ENCODE measurements at regions not wholly inside any gene's neighbourhood (a gene's known extent, or its start where the extent isn't known, plus 50 kb on each side); places are given as distances from the start of the nearest gene placed in this dataset.

DNA sequence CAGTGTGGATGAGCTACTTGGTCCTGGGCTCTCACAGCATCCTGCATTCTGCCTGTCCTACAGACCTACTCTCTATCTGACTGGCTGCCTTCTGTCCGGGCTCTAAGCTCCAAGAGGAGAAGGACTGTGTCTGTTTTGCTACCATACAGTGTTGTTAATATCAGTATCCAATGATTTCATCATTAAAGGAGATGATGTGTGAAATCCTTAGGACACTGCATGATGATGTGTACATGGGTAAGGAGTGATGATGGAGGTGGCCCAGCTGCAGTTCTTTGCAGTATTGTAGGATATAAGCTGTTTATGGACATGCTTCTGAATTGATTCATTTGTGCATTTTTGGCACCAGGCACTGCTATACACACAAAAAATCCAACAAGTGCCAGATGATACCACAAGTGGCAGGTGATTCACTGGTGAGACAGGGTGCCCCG lies 536.9 kb upstream of the CDH11 start:
- TF ChIP-seq, protein P1, sequence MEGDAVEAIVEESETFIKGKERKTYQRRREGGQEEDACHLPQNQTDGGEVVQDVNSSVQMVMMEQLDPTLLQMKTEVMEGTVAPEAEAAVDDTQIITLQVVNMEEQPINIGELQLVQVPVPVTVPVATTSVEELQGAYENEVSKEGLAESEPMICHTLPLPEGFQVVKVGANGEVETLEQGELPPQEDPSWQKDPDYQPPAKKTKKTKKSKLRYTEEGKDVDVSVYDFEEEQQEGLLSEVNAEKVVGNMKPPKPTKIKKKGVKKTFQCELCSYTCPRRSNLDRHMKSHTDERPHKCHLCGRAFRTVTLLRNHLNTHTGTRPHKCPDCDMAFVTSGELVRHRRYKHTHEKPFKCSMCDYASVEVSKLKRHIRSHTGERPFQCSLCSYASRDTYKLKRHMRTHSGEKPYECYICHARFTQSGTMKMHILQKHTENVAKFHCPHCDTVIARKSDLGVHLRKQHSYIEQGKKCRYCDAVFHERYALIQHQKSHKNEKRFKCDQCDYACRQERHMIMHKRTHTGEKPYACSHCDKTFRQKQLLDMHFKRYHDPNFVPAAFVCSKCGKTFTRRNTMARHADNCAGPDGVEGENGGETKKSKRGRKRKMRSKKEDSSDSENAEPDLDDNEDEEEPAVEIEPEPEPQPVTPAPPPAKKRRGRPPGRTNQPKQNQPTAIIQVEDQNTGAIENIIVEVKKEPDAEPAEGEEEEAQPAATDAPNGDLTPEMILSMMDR (IDR thresholded peaks at IDR 0.05; ENCODE audit: insufficient read depth, low read length), result no peak
- DNase-seq (ENCODE audit: low read depth), result peak; percentile 74
- H3K4me3 ChIP-seq (ENCODE audit: low read depth, low read length), result no peak overlapping the region

DNA sequence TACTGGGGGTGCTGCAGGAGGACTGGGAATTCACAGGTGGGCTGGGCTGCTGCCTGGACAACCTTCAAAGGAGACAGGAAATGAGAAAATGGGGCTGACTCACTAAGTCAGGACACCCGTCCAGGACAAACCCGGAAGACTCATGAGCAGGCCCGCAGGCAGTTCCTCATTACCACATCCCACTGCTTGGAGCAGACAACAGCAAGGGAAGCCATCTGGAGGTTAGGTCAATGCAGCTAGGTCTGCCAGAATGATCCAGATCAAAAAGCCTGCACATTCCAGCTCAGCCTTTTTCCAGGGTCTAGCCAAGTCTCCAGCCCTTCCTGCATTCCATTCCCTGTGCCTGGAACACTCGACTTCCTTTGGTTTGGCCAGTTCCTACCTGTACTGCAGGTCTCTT lies 536.5 kb upstream of the CDH11 start:
- DNase-seq (ENCODE audit: low read depth), result peak; percentile 95
- TF ChIP-seq, protein P1 (IDR thresholded peaks at IDR 0.05; ENCODE audit: insufficient read depth, low read length), result no peak
- no peak overlapping the region for H3K4me3 ChIP-seq (ENCODE audit: low read depth, low read length)

DNA sequence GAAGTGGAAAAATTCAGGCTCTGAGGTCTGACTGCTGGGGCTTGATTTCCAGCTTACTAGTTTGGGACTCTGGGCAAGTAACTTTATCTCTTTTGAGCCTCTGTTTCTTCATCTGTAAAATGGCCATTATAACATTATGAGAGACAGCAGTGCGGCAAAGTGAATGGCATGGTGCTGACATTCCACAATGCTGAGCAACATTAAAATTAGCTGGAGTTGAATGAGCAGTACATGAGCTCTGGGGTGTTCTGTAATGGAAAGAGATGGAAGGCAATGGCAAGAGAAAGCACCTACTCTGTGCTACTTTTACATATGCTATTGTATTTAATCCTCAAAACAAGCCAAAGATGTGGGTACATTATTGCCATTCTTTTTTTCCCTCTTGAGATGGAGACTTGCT lies 535.7 kb upstream of the CDH11 start:
- no peak for DNase-seq (ENCODE audit: low read depth)
- H3K4me3 ChIP-seq (ENCODE audit: low read depth, low read length), result no peak overlapping the region
- TF ChIP-seq, protein P1 (IDR thresholded peaks at IDR 0.05; ENCODE audit: insufficient read depth, low read length), result no peak

DNA sequence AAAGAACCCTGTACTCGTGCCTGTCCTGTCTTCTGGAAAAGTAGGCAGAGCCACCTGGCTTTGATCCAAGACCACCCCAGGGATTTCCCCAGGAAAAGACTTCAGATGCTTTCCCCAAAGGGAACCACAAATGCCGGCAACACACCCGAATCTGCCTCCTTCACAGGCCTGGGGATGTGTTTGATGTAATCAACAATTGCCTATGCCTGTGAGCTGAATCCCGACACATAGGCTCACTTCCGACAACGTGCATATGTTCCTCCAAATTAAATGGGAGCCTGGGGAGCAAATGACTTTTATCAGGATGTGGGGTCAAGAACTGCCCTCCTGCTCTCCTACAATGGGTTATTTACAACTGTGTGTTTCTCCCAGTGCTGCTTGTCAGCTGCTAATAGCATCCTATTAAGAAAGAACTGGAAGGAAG lies 535.2 kb upstream of the CDH11 start:
- H3K4me3 ChIP-seq (ENCODE audit: low read depth, low read length), result no peak overlapping the region
- no peak for DNase-seq (ENCODE audit: low read depth)
- TF ChIP-seq, protein P1 (IDR thresholded peaks at IDR 0.05; ENCODE audit: insufficient read depth, low read length), result no peak

DNA sequence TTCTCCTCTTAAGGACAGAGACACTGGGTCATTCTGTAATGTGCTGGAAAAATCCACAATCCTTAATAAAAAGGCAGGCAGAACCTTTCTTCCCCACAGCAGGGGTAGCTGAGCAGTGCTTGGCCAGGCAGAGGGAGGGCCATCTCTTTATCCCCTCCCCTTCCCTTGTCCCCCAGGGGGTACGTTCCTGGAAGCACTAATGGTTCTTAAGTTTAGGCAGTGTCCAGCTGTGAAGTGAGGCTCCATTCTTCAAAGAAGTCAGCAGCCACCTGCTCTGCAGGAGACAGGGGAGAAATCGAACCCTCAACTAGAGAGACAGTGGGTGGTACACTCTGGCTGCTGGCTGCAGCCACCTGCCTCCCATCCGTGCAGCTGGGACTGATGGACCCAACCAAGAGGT lies 533.9 kb upstream of the CDH11 start:
- H3K4me3 ChIP-seq (ENCODE audit: low read depth, low read length), result no peak overlapping the region
- no peak for DNase-seq (ENCODE audit: low read depth)
- TF ChIP-seq, protein P1 (IDR thresholded peaks at IDR 0.05; ENCODE audit: insufficient read depth, low read length), result no peak

DNA sequence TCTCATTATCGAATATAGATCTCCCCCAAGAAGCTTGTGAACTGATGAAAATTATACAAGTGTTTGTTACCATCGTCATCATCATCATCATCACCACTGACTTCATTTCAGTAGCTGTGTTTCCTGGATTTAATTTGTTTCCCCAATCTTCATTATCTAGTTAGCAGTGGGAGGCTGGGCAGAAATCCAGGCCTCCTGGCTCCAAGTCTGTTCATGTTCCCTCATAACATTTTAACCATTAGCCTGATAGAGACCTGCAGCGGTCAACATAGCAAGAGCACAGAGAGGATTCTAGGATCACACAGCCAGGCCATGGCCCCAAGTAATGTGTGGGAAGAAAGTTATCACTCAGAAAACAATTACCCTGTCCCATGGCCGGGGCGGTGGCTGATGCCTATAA lies 526.2 kb upstream of the CDH11 start:
- no peak overlapping the region for H3K4me3 ChIP-seq (ENCODE audit: low read depth, low read length)
- TF ChIP-seq, protein P1 (IDR thresholded peaks at IDR 0.05; ENCODE audit: insufficient read depth, low read length), result no peak
- DNase-seq (ENCODE audit: low read depth), result no peak

DNA sequence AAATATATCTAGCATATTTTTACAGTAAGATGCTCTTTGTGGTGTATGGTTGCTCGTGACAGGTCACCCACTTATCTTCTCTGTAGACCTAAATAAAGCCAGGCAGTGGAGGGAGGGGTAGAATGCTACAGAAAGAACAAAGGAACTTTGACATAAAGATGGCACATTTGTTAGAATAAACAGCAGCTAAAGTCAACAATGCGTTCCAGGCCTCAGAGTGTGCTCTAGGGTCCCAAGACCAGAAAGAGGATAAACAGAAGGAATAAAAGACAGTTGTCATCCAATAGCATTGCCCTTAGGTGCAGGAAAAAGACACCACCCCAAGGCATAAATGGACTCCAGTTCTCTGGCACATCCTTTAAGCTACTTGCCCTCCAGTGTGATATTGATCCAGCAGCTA lies 523.0 kb upstream of the CDH11 start:
- TF ChIP-seq, protein P1 (IDR thresholded peaks at IDR 0.05; ENCODE audit: insufficient read depth, low read length), result no peak
- no peak for DNase-seq (ENCODE audit: low read depth)
- no peak overlapping the region for H3K4me3 ChIP-seq (ENCODE audit: low read depth, low read length)

All from fibroblast of the aortic adventitia (primary cell).